Heart left ventricle (tissue), 16 donors: ENCODE measurements at regions not wholly inside any gene's neighbourhood (a gene's known extent, or its start where the extent isn't known, plus 50 kb on each side); places are given as distances from the start of the nearest gene placed in this dataset.

ENCODE experiments used
- ATAC-seq, 4 donors: fragments of 200-7000 bp; cut with Tn5 transposase; one replicate each; pipeline ENCODE4 v1.9.1; 2020 to 2022; ENCODE audit warnings: moderate library complexity in 4 of 4, mild to moderate bottlenecking in 3 of 4, moderate number of reproducible peaks in 1 of 4
- DNase-seq, 5 donors: peaks; one replicate each; pipeline ENCODE4 v3.0.0-alpha.2; 2020
- H3K27ac ChIP-seq, 12 donors: fragments of 200-600 bp; sonication (generic) in 4 of 12; one replicate each; pipeline versions ENCODE4 v1.5.0 to v1.8.0; 2016 to 2022; ENCODE audit warnings: mild to moderate bottlenecking in 2 of 12
- H3K27me3 ChIP-seq, 9 donors: fragments of 200-600 bp; sonication (generic) in 2 of 9; one replicate each; pipeline versions ENCODE4 v1.5.1 to v1.8.0; 2016 to 2022; ENCODE audit warnings: mild to moderate bottlenecking in 3 of 9
- H3K36me3 ChIP-seq, 9 donors: fragments of 200-600 bp; sonication (generic) in 2 of 9; one replicate each; pipeline versions ENCODE4 v1.5.0 to v1.8.0; 2018 to 2022; ENCODE audit warnings: mild to moderate bottlenecking in 2 of 9
- H3K4me1 ChIP-seq, 12 donors: fragments of 200-600 bp; sonication (generic) in 4 of 12; one replicate each; pipeline versions ENCODE4 v1.5.0 to v1.8.0; 2016 to 2022; ENCODE audit warnings: mild to moderate bottlenecking in 3 of 12
- H3K4me3 ChIP-seq, 12 donors: fragments of 200-600 bp; sonication (generic) in 4 of 12; one replicate each; pipeline versions ENCODE4 v1.5.0 to v1.8.0; 2017 to 2022; ENCODE audit warnings: mild to moderate bottlenecking in 9 of 12, moderate library complexity in 4 of 12
- H3K9me3 ChIP-seq, 12 donors: fragments of 200-600 bp; sonication (generic) in 4 of 12; one replicate each; pipeline versions ENCODE4 v1.5.0 to v1.8.0; 2016 to 2022; ENCODE audit warnings: mild to moderate bottlenecking in 1 of 12
- POLR2A ChIP-seq, 2 donors: fragments of 450-650 bp; IDR thresholded peaks; one replicate each; pipeline ENCODE4 v1.6.1; 2017; ENCODE audit warnings: antibody characterized with exemption in 2 of 2, mild to moderate bottlenecking in 2 of 2, moderate library complexity in 2 of 2
- WGBS, 4 donors: extraction: QIAGEN DNeasy Blood & Tissue Kit in 2 of 4; methylation state at CpG; one replicate each; pipeline versions ENCODE4 v1.1.5 to v1.1.7; 2013 to 2018; 5-methylcytosine and 5-hydroxymethylcytosine counted together
- intact Hi-C, 10 donors: fragments of 100-400 bp; cut with DNase I; formaldehyde crosslinking; loops; one replicate each; pipeline versions ENCODE4 v1.11.1 to v1.14.2; 2022
- TF ChIP-seq, protein P1 (sequence below), 12 donors: fragments of 200-600 bp; sonication (generic) in 4 of 12; IDR thresholded peaks; one replicate each; pipeline versions ENCODE4 v1.5.0 to v1.8.0; 2018 to 2022; ENCODE audit warnings: antibody characterized with exemption in 12 of 12, mild to moderate bottlenecking in 5 of 12
- donor health status: ischemic (EF 13 %, LVEDD 7.1; RV severe dilation, severe dysfunction).
- donor health status: healthy with polysubstance abuse.
- donor health status: DM: no; HTN: yes; CAD: no.
- donor health status: DM: no; HTN: no; CAD: no.
- donor health status: ischemic (EF 25% LVEDD 6.9; RV normal size, moderate dysfunction).
- donor health status: ischemic (EF 25% LVEDD 5.7; RV mildly dilated, moderate dysfunction).
- donor health status: healthy.
- donor health status: DM: yes; HTN: yes; CAD: no.
- donor health status: ischemic (EF 35%, LVEDD 5.7; RV mildly dilated, moderate dysfunction).
- donor health status: nonischemic (EF 11% LVEDD 7.7; RV severe dilation, severe dysfunction).
- donor health status: DM: yes; HTN: yes; CAD: no.
- donor health status: PGD.
- donor health status: ischemic (EF 29% LVEDD 5.4; RV normal size, mild dysfunction).
- donor health status: nonischemic (EF 23%, LVEDD 6.1; RV moderate dilation, normal function).

DNA sequence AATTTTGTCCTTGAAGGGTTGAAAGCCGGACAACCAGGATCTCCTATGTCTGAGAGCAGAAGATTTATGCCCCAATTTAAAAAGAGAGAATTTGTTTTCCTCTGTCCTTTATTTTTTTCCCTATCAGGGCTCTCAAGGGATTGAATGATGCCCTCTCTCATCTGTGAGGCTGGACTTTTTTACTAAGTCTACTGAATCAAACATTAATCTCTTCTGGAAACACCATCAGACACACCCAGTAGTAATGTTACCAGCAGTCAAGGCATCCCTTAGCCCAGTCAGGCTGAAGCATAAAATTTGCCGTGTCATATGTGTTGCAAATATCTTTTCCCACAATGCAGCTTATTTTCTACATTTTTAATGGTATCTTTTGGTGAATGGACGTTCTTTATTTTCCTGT is 1497.9 kb downstream of the MAT2B start:
- 55 to 62% (median 60%) methylated on average over 3 of the region's 3 CpGs for WGBS, 4 donors
- H3K4me1 ChIP-seq: no peaks in the 10 kb centered on the region
- no peak overlapping the region for H3K4me3 ChIP-seq
- intact Hi-C loops: no loop called here
- H3K27me3 ChIP-seq: no peaks in the 10 kb centered on the region
- H3K27ac ChIP-seq: no peak overlapping the region
- ATAC-seq (no peak), DNase-seq (no peak)
- TF ChIP-seq, protein P1, sequence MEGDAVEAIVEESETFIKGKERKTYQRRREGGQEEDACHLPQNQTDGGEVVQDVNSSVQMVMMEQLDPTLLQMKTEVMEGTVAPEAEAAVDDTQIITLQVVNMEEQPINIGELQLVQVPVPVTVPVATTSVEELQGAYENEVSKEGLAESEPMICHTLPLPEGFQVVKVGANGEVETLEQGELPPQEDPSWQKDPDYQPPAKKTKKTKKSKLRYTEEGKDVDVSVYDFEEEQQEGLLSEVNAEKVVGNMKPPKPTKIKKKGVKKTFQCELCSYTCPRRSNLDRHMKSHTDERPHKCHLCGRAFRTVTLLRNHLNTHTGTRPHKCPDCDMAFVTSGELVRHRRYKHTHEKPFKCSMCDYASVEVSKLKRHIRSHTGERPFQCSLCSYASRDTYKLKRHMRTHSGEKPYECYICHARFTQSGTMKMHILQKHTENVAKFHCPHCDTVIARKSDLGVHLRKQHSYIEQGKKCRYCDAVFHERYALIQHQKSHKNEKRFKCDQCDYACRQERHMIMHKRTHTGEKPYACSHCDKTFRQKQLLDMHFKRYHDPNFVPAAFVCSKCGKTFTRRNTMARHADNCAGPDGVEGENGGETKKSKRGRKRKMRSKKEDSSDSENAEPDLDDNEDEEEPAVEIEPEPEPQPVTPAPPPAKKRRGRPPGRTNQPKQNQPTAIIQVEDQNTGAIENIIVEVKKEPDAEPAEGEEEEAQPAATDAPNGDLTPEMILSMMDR (IDR thresholded peaks at IDR 0.05): no peak
- no peak for TF ChIP-seq POLR2A (IDR thresholded peaks at IDR 0.05)
- no peaks in the 10 kb centered on the region for H3K36me3 ChIP-seq
- H3K9me3 ChIP-seq: peaks cover 0 to 2% (median 0%) of the 10 kb centered on the region in 12 donors

DNA sequence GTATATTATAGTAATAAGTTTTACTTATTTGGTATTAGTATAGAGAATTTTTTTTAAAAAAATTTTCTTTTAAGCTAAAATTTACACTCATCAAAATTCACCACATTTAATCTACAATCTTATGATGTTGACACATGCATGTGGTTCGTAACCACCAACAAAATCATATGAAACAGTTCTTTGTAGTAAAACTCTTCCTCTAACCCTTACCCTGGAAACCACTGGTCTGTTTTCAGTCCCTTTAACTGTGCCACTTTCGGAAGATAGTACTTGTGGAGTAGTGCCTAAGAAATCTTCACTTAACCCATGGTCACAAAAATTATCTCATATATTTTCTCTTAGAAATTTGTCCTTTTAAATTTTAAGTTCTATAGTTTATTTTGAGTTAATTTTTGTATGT is 1498.8 kb downstream of the MAT2B start:
- no peak for DNase-seq
- WGBS, 4 donors: 82 to 89% (median 85%) methylated on average over 2 of the region's 2 CpGs
- intact Hi-C loops: no loop called here

DNA sequence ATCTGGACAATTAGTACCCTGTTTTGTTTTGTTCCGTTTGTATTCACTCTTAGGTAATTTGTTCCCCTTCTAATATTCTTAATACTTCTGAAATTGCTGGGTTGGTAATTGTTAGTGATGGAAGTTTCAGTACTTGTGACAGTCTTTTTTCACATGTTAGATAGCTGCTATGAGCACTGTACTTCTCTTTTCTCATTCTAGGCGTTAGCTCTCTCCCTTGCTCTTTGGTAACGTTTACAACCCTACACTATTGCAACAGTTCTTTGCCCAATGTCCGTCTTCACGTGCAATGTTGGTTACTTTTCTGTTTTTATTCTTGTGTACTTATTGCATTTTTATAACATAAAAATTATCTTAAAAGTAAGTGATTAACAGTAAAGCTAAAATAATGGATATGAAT is 1509.0 kb downstream of the MAT2B start:
- no peaks in the 10 kb centered on the region for H3K9me3 ChIP-seq
- DNase-seq: no peak
- H3K27me3 ChIP-seq: no peaks in the 10 kb centered on the region
- peak in 1 of 4 donors; percentile 48 for ATAC-seq
- no peak overlapping the region for H3K4me3 ChIP-seq
- intact Hi-C loops: no loop called here
- H3K36me3 ChIP-seq: no peaks in the 10 kb centered on the region
- TF ChIP-seq, protein P1 (IDR thresholded peaks at IDR 0.05): no peak
- no peak for TF ChIP-seq POLR2A (IDR thresholded peaks at IDR 0.05)
- 79 to 88% (median 82%) methylated on average over 5 of the region's 5 CpGs for WGBS, 4 donors
- H3K27ac ChIP-seq: no peak overlapping the region
- H3K4me1 ChIP-seq: peaks cover 0 to 5% (median 0%) of the 10 kb centered on the region in 12 donors

More for the DNA sequence above, 1498.8 kb downstream of the MAT2B start:
- Histone ChIP-seq H3K9me3 (peaks cover 0 to 2% (median 0%) of the 10 kb centered on the region in 12 donors), H3K27ac (no peak overlapping the region), H3K36me3 (no peaks in the 10 kb centered on the region), H3K4me3 (no peak overlapping the region), H3K27me3 (no peaks in the 10 kb centered on the region), H3K4me1 (no peaks in the 10 kb centered on the region)
- ATAC-seq: no peak
- TF ChIP-seq POLR2A (IDR thresholded peaks at IDR 0.05): no peak
- TF ChIP-seq, protein P1 (IDR thresholded peaks at IDR 0.05): no peak

DNA sequence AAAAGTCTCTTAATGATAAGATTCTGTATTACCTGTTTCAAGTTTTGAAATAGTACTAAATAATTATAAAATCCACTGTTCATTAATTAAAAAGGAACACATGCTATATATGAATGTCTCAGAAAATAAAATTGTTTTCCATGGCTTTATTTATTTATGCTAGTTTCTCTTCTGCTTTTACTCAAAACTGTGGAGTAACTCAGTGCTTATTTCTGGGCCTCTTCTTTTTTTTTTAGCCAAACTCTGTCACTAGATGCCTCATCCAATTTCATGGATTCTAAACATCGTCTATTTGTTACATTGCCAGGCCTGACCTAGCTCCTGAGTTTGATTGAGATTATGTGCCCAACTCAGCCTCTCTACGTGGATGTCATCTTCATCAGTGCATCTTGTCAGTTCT is 1509.7 kb downstream of the MAT2B start:
- intact Hi-C loops: no loop called here
- 72 to 78% (median 74%) methylated on average over 2 of the region's 2 CpGs for WGBS, 4 donors
- no peak for DNase-seq
- Histone ChIP-seq H3K4me1 (peaks cover 0 to 5% (median 0%) of the 10 kb centered on the region in 12 donors), H3K4me3 (no peak overlapping the region), H3K27me3 (no peaks in the 10 kb centered on the region), H3K27ac (no peak overlapping the region), H3K9me3 (no peaks in the 10 kb centered on the region), H3K36me3 (no peaks in the 10 kb centered on the region)
- TF ChIP-seq POLR2A (IDR thresholded peaks at IDR 0.05): no peak
- TF ChIP-seq, protein P1 (IDR thresholded peaks at IDR 0.05): no peak
- no peak for ATAC-seq
